Memory B cell (primary cell): ENCODE measurements at regions not wholly inside any gene's neighbourhood (a gene's known extent, or its start where the extent isn't known, plus 50 kb on each side); places are given as distances from the start of the nearest gene placed in this dataset.
"Not testable (repeated sequence)": the region's sequence is repeated elsewhere in the genome, so short reads cannot be mapped to it uniquely, and the experiment has no call there.

ENCODE experiments used
- ATAC-seq: fragments of 150-1000 bp; cut with Tn5 transposase; 2 replicates; pipeline ENCODE4 v1.10.0; 2021; ENCODE audit warnings: low read depth, mild to moderate bottlenecking, moderate library complexity
- DNase-seq, 2 donors: peaks; one replicate each; pipeline ENCODE4 v3.0.0; 2022; ENCODE audit warnings: low spot score in 2 of 2
- H3K27ac Mint-ChIP-seq: one replicate; pipeline ENCODE4 v1.8.0; 2022; ENCODE audit warnings: mild to moderate bottlenecking, moderate library complexity, mixed read lengths
- H3K27me3 Mint-ChIP-seq: one replicate; pipeline ENCODE4 v1.8.0; 2022; ENCODE audit warnings: mixed read lengths
- H3K36me3 Mint-ChIP-seq: one replicate; pipeline ENCODE4 v1.8.0; 2022; ENCODE audit warnings: mild to moderate bottlenecking, mixed read lengths
- H3K4me1 Mint-ChIP-seq: one replicate; pipeline ENCODE4 v1.8.0; 2022; ENCODE audit warnings: mixed read lengths
- H3K4me3 Mint-ChIP-seq: one replicate; pipeline ENCODE4 v1.8.0; 2022; ENCODE audit warnings: mild to moderate bottlenecking, moderate library complexity, mixed read lengths
- H3K9me3 Mint-ChIP-seq: one replicate; pipeline ENCODE4 v1.8.0; 2022; ENCODE audit warnings: mixed read lengths

GRCh38 chrX:109920868-109921267 lies 82.0 kb upstream of the TMEM164 start:
- H3K27me3 Mint-ChIP-seq: no peaks in the 10 kb centered on the region
- no peak for ATAC-seq
- no peaks in the 10 kb centered on the region for H3K36me3 Mint-ChIP-seq
- no peaks in the 10 kb centered on the region for H3K4me1 Mint-ChIP-seq
- H3K27ac Mint-ChIP-seq: no peak overlapping the region
- DNase-seq: no peak
- H3K9me3 Mint-ChIP-seq: peaks cover 2% of the 10 kb centered on the region
- no peak overlapping the region for H3K4me3 Mint-ChIP-seq

- ATAC-seq (no peak), DNase-seq (no peak)
- Mint-ChIP-seq H3K27me3 (no peaks in the 10 kb centered on the region), H3K4me1 (no peaks in the 10 kb centered on the region), H3K36me3 (no peaks in the 10 kb centered on the region), H3K27ac (no peak overlapping the region), H3K4me3 (no peak overlapping the region), H3K9me3 (peaks cover 2% of the 10 kb centered on the region)
These were observed 80.7 kb upstream of the TMEM164 start for GRCh38 chrX:109922190-109922589.

GRCh38 chrX:109925003-109925402 lies 77.9 kb upstream of the TMEM164 start:
- H3K4me1 Mint-ChIP-seq, H3K36me3 Mint-ChIP-seq, H3K27ac Mint-ChIP-seq, ATAC-seq, H3K4me3 Mint-ChIP-seq, H3K27me3 Mint-ChIP-seq, H3K9me3 Mint-ChIP-seq, DNase-seq: not testable (repeated sequence)

DNA sequence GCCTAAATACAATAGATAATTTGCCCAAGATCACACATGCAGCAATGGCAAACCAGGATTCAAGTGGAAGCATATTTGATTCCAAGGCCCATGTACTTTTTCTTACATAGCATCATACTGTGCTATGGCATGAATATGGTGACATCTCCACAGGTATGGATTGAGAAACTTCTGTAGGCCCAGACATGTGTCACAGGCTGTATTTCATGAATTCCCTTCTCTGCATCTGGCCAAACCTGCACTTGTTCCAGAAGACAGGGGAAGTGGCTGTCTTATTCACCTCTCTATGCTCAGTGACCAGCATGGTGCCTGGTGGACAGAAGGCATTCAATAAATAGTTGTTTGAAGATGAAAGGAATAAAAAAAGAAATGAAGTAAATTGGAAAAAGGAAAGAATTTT lies 77.3 kb upstream of the TMEM164 start:
- no peak overlapping the region for H3K4me3 Mint-ChIP-seq
- ATAC-seq (no peak), DNase-seq (no peak)
- H3K4me1 Mint-ChIP-seq: no peaks in the 10 kb centered on the region
- no peak overlapping the region for H3K27ac Mint-ChIP-seq
- peaks cover 2% of the 10 kb centered on the region for H3K9me3 Mint-ChIP-seq
- no peaks in the 10 kb centered on the region for H3K36me3 Mint-ChIP-seq
- no peaks in the 10 kb centered on the region for H3K27me3 Mint-ChIP-seq

DNA sequence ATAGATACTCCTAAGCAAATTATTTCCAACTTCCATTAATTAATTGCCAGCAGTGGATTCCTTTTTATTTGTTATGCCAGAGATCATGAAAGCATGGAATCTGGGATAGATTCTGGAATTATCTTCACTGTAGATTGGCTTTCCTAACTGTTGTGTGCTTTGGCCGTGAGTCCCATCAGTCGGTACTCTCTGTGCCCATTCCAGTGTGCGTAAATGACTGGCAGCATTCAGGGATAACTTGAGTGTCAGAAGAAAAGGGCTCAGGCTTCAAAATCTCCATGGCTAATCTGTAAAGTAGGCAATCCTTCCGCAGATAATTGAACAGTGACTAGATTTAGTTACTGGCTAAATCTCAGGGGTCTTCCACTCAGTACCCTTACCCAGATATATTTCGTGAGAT lies 76.8 kb upstream of the TMEM164 start:
- DNase-seq: no peak
- no peak for ATAC-seq
- H3K27me3 Mint-ChIP-seq: no peaks in the 10 kb centered on the region
- H3K27ac Mint-ChIP-seq: no peak overlapping the region
- no peaks in the 10 kb centered on the region for H3K36me3 Mint-ChIP-seq
- peaks cover 2% of the 10 kb centered on the region for H3K9me3 Mint-ChIP-seq
- H3K4me3 Mint-ChIP-seq: no peak overlapping the region
- H3K4me1 Mint-ChIP-seq: no peaks in the 10 kb centered on the region

DNA sequence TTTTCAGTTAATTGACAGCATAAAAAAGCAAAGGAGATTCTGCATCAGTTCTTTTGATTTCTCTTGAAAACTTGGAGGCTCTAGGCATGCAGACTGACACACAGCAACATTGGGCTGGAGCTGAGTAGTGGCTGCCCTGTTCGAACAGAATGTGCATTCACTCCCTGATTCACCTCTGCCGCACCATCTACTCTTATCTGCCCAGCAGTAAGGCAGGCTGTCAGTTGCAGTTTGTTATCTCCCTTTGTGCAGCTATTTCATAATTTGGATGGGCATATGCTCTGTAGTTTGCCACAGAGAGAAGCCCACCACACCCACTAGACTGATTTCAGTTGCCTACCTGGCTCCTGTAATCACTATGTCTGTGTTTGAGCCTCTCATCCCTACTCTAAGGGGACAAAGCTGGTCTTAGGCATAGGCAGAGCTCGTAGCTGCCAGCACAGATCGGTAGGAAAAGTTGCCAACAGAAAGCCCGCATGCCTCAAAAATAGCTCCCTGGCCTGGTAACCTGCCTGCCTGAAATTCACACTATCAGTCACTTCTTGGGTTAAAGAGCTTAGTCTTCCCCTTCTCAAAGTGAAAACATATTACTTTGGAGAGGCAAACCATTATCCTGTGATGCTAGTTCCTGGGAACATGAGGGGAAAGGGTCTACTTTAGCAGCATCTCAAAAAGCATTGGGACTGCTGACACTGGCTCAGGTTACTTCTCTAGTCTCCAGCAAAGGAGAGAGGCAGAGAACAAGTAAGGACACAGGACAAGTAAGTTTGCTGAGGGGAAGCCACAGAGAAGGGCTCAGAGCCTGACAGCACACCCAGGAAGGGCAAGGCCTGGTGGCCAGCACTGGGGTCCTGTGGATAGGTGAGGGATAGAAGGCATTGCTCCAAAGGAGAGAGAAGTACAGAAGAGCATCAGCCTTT lies 75.9 kb upstream of the TMEM164 start:
- Mint-ChIP-seq H3K4me1 (no peaks in the 10 kb centered on the region), H3K36me3 (no peaks in the 10 kb centered on the region), H3K9me3 (no peaks in the 10 kb centered on the region), H3K27ac (no peak overlapping the region), H3K27me3 (no peaks in the 10 kb centered on the region), H3K4me3 (no peak overlapping the region)
- DNase-seq: no peak
- no peak for ATAC-seq

DNA sequence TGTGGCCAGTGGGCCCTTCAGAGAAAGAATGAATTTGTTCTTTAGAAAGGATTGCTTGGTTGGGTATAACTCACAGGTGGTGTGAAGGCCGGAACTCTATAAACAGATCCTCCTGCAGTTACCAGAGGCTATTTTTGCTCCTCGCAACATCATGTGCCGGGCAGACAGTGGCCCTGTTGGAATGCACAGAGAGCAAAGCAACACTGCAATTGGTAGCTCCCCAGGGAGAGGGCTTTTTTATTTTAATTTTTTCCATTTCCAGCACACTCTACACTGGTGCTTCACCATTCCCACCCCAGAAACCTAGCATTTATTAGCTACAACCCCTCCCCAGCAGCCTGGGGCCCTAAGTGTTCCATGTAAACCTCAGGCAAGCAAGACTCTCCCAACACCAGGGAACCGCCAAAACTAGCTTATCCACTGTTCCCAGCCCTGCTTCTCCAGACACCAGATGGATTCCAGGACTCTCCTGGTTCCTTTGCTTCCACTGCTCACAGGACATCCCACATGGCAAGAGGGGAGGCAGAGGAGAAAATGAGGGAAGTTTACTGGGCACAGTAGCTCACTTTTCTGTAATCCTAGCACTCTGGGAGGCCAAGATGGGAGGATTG lies 75.1 kb upstream of the TMEM164 start:
- no peaks in the 10 kb centered on the region for H3K9me3 Mint-ChIP-seq
- H3K4me1 Mint-ChIP-seq: no peaks in the 10 kb centered on the region
- H3K27ac Mint-ChIP-seq: no peak overlapping the region
- DNase-seq (no peak), ATAC-seq (no peak)
- no peaks in the 10 kb centered on the region for H3K27me3 Mint-ChIP-seq
- no peaks in the 10 kb centered on the region for H3K36me3 Mint-ChIP-seq
- H3K4me3 Mint-ChIP-seq: no peak overlapping the region

DNA sequence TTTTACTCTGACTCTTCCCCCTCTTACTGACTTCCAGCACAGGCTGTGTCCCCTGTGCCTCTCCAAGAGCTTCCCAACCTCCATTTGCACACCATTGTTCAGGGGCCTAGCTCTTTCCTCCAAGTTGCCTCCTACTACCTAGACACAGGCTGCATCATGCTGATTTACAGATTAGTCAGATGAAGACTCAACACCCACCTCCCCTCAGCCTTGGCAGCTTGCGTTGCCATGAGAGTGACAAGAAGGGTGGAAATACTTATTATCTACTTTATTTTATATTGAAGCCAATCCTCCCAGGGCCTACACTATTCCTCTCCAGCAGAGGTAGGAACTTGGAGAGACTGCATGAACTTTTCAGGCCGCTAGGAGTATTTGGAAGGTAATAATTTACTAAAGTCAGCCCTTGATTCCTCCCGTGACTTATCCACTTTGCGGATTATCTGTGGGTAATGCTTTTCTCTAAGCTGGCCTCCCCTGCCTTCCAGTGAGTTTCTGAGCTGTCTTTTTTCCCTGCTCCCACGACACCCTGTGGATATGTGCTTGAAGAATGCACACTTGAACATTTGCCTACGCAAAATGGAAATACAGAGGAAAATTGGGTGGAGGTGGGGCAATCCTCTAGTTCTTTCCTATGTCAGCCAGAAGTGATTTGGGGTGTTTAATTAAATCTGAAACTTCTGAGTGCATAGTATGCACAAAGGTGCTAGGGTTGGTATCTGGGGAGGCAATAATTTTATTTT lies 74.1 kb upstream of the TMEM164 start:
- H3K27ac Mint-ChIP-seq: no peak overlapping the region
- H3K4me3 Mint-ChIP-seq: no peak overlapping the region
- H3K9me3 Mint-ChIP-seq: no peaks in the 10 kb centered on the region
- no peaks in the 10 kb centered on the region for H3K36me3 Mint-ChIP-seq
- peaks cover under 1% of the 10 kb centered on the region for H3K27me3 Mint-ChIP-seq
- ATAC-seq: no peak
- H3K4me1 Mint-ChIP-seq: no peaks in the 10 kb centered on the region
- DNase-seq: no peak

DNA sequence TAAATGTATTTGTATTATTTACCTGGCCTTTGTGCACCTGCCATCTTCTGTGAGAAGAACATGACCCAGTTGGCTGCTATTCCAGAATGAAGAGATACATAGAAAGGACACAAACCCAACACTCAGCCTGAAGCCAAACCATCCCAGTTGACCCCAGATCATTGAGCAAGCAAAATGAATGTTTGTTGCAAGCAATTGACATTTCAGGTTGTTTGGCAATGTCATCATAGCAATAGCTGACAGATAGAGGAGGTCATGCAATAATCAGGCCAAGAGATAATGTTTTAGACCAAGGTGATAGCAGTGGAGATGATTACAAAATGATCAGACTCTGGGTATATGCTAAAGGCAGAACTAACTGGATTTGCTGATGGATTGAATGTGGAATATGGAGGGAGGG lies 71.2 kb upstream of the TMEM164 start:
- no peak overlapping the region for H3K27ac Mint-ChIP-seq
- DNase-seq (no peak), ATAC-seq (no peak)
- H3K4me3 Mint-ChIP-seq: no peak overlapping the region
- no peaks in the 10 kb centered on the region for H3K36me3 Mint-ChIP-seq
- H3K9me3 Mint-ChIP-seq: no peaks in the 10 kb centered on the region
- peaks cover 2% of the 10 kb centered on the region for H3K27me3 Mint-ChIP-seq
- H3K4me1 Mint-ChIP-seq: no peaks in the 10 kb centered on the region

DNA sequence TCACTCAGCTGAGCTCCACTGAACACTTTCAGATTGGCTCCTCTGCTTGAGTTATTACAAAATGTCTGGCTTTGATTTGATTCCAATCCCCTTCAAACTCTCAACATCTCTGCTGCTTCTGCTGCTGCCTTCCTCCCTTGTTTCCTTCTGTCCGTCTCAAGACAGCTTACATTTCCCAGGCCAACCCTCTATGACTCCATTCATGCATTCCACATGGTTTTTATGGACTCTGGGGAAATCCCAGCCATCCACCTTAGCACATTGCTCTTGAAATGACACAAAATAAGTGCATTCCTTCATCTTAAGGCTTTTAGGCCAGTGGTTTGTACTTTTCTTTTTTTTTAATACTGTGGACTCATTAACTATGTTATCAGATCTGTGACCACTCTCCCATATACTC lies 68.5 kb upstream of the TMEM164 start:
- no peaks in the 10 kb centered on the region for H3K4me1 Mint-ChIP-seq
- ATAC-seq (no peak), DNase-seq (no peak)
- H3K9me3 Mint-ChIP-seq: no peaks in the 10 kb centered on the region
- no peak overlapping the region for H3K27ac Mint-ChIP-seq
- H3K27me3 Mint-ChIP-seq: peaks cover 2% of the 10 kb centered on the region
- no peaks in the 10 kb centered on the region for H3K36me3 Mint-ChIP-seq
- no peak overlapping the region for H3K4me3 Mint-ChIP-seq

GRCh38 chrX:109934935-109935334 lies 68.0 kb upstream of the TMEM164 start:
- DNase-seq (no peak), ATAC-seq (no peak)
- H3K27me3 Mint-ChIP-seq: peaks cover 2% of the 10 kb centered on the region
- H3K4me1 Mint-ChIP-seq: no peaks in the 10 kb centered on the region
- no peaks in the 10 kb centered on the region for H3K9me3 Mint-ChIP-seq
- no peak overlapping the region for H3K4me3 Mint-ChIP-seq
- no peak overlapping the region for H3K27ac Mint-ChIP-seq
- no peaks in the 10 kb centered on the region for H3K36me3 Mint-ChIP-seq

GRCh38 chrX:109936114-109936513 lies 66.8 kb upstream of the TMEM164 start:
- DNase-seq (no peak), ATAC-seq (no peak)
- Mint-ChIP-seq H3K9me3 (no peaks in the 10 kb centered on the region), H3K27me3 (peaks cover 2% of the 10 kb centered on the region), H3K4me3 (no peak overlapping the region), H3K36me3 (no peaks in the 10 kb centered on the region), H3K4me1 (no peaks in the 10 kb centered on the region), H3K27ac (no peak overlapping the region)

GRCh38 chrX:109936598-109936997 lies 66.3 kb upstream of the TMEM164 start:
- peaks cover 2% of the 10 kb centered on the region for H3K27me3 Mint-ChIP-seq
- no peak for DNase-seq
- H3K27ac Mint-ChIP-seq: no peak overlapping the region
- H3K36me3 Mint-ChIP-seq: no peaks in the 10 kb centered on the region
- no peak overlapping the region for H3K4me3 Mint-ChIP-seq
- H3K4me1 Mint-ChIP-seq: no peaks in the 10 kb centered on the region
- ATAC-seq: no peak
- no peaks in the 10 kb centered on the region for H3K9me3 Mint-ChIP-seq

DNA sequence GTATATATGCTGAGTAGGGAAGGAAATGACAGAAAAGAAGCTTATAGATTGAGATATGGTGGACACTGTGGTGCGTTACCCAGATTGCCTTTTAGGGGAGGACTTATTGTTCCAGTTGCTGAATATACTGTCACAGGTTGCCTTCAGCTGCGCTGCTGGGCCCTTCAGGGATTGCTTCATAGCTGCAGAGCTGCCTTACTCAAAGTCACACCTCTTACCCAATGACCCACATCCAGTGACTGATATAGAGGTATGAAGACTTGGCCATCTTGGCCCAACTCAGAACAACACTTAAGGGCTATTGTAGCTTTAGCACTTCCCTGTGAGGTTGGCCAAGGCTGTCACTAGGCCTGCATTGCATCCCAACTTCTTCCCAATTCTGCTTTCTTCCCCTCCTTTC lies 63.4 kb upstream of the TMEM164 start:
- no peak overlapping the region for H3K27ac Mint-ChIP-seq
- no peaks in the 10 kb centered on the region for H3K9me3 Mint-ChIP-seq
- no peaks in the 10 kb centered on the region for H3K4me1 Mint-ChIP-seq
- H3K4me3 Mint-ChIP-seq: no peak overlapping the region
- no peaks in the 10 kb centered on the region for H3K27me3 Mint-ChIP-seq
- ATAC-seq: no peak
- H3K36me3 Mint-ChIP-seq: no peaks in the 10 kb centered on the region
- no peak for DNase-seq
